DMS53 treated with DMSO at 0.1 percent for 48 hours (cell line): ENCODE measurements at regions not wholly inside any gene's neighbourhood (a gene's known extent, or its start where the extent isn't known, plus 50 kb on each side); places are given as distances from the start of the nearest gene placed in this dataset.
A peak's percentile ranks its signal among the peaks of the same experiment; 100 is the strongest.
"Not testable (repeated sequence)": the region's sequence is repeated elsewhere in the genome, so short reads cannot be mapped to it uniquely, and the experiment has no call there.

Source experiments
- DNase-seq: peaks from one replicate; lab custom pipeline; 2025; ENCODE audit not compliant: unreplicated experiment; lab: John Stamatoyannopoulos, UW

DNA sequence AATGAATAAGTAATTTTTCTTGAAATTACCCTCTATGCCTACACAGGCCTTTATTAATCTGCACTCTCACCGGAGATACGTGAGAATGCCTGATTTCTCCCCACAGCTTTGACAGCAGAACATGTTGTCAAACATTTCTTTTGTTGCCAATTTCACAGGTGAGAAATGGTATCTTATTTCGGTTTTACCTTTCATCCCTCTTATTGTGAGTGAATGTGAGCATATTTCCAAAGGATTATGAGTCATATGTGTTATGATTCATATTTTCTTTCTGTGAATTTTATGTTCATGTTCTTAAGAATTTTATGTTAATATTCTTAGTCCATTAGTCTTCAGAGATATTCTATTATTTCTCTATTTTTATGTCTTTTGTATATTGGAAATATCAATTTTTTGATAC, 965.1 kb downstream of the CCSER2 start:
- DNase-seq = no peak

DNA sequence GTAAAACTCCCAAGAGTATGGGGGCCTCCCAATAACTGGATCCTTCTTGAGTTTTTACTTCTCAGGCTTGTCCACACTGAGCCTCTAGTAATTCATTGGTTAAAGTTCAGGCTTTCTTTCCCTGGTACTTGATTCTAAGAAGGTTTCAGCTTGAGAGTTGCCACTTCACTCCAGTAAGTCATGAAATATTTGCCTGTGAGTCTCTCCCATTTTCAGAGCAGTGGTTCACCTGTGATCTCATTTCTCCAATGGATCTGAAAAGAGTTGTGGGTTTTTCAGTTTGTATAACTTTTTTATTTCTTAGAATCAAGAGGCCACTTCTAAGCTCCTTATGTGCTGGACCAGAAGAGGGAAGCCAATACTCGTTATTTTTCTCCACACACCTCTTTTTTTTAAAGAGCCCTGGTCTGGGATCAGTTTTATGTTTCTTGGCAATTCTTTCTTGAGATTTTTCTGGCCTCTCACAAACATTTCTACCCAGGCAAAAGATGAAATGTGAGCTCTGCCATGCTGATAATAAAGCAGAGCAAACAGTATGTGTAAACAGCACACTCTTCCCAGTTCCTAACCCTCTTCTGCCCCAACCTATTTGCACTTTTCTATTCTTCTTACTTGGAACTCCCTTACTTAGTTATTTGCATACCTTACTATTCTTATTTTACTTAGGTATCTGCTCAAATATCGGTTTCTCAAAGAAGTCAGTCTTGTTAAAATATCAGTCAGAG, 983.4 kb downstream of the CCSER2 start:
- peak; percentile 12 for DNase-seq

- DNase-seq = peak; percentile 35
These were observed 987.3 kb downstream of the CCSER2 start for GRCh38 chr10:85315657-85316056.

- no peak for DNase-seq
These were observed 987.9 kb downstream of the CCSER2 start for GRCh38 chr10:85316276-85316675.

- DNase-seq = no peak
These were observed 989.4 kb downstream of the CCSER2 start for GRCh38 chr10:85317827-85318226.

- DNase-seq = peak; percentile 85
These were observed 990.7 kb downstream of the CCSER2 start for GRCh38 chr10:85318809-85319807.

DNA sequence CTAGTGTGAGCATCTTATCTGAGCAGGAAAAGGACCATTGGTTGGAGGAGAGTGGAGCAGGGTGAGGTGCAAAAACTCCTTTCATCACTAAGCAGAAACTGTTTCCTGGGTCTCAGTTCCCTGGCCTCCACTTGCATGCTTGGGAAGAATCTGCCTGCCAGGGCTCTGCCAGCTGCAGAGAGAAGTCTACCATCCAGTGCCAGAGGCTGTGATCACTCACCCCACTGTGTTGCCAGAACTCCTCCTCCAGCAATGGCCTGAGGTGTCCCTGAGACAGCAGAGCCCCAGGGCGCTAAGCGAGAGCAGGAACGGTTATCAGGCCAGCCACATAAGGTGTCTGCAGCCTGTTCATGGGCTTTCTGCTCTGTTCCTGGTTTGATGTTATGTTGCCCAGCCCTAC, 991.4 kb downstream of the CCSER2 start:
- DNase-seq = no peak

DNA sequence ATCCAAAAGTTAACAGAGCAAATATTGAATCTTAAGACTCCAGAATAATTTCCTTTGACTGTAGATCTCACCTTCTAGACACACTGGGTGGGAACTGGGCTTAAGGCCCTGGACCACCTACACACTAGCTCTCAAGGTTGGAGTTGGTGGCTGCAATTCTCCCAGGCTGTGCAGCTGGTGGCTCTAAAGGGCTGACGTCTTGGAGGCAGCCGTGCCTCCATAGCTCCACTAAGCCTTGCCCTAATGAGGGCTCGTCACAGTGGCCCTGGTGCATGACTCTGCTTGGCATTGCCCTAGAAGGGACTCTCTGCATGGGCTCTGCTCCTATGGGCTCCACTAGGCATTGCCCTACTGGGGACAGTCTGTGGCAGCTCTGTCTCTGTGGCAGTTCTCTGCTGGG, 1005.2 kb downstream of the CCSER2 start:
- DNase-seq = no peak

- no peak for DNase-seq
These were observed 1004.2 kb downstream of the GRID1 start for GRCh38 chr10:85362401-85362800.

GRCh38 chr10:85377029-85377806, 989.4 kb downstream of the GRID1 start:
- DNase-seq = no peak

GRCh38 chr10:85379338-85379737, 987.3 kb downstream of the GRID1 start:
- no peak for DNase-seq

DNA sequence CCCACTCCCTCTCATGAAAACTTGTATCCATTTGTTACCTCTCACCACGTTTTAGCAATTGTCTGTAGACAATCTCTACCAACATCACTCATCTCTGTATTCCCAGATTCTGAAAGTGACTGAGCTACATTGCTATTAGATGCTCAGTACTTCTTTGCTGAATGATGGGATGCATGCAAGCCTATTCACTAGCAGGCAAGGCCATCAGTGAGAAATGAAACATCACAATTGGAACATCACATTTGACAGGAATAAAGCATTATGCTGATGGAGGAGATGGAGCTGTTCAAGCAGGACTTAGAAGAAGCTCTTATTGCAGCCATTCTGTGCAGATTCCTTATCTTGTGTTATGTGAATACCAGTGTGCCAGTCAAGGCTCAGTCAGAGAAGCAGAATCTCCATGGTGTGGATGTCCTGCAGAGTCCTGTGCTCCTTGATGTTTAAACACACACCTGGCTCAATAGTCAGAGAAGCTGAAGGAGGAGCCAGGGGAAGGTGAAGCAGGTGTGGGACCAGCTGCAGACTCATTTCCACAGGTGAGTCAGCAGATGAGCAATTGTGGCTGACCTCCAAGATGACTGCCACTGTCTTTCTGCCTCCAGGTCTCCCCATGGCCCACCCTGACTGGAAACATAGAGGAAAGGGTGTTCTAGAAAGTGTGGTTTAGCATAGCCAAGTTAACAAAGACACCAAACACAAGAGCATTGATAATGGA, 965.5 kb downstream of the GRID1 start:
- peak; percentile 72 for DNase-seq

DNA sequence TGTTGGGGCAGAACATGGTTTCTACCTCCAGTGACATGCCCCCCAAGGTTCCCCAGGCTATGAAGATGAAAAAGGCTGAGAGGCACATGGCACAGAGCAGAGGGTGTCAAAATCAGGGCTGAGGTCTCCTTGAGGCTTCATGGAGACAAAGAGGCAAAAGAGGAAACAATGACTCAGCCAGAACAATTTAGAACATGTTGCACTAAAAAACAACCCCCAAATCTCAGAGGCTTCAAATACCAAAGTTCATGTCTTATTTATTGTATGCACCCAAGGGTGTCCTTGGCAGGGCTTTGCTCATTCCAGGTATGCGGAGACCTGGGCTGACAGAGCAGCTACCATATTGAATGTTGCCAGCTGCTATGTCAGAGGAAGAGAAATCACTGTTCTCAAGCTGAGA, 964.1 kb downstream of the GRID1 start:
- no peak for DNase-seq

GRCh38 chr10:85407088-85407487, 959.5 kb downstream of the GRID1 start:
- DNase-seq = no peak

- no peak for DNase-seq
These were observed 958.2 kb downstream of the GRID1 start for GRCh38 chr10:85408388-85408787.

- not testable (repeated sequence) for DNase-seq
These were observed 956.0 kb downstream of the GRID1 start for GRCh38 chr10:85410586-85410985.

DNA sequence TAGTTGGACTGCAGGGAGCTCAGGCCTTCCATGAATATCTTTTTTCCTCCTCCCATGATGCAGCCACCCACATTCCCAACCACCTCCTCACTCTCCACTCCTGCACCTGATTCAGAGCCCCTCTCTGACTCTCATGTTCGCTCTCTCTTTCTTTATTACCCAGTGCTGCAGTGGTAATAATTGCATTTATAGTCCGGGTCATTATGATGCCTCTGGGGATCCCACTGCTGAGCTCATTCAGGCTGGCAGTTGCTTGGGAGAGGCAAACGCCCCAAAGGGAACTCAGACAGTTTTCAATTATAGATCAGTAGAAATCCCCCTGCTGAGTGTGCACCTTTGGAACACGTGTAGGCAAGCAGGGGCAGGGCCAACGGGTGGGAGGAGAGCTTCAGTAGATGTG, 953.0 kb downstream of the GRID1 start:
- no peak for DNase-seq

DNA sequence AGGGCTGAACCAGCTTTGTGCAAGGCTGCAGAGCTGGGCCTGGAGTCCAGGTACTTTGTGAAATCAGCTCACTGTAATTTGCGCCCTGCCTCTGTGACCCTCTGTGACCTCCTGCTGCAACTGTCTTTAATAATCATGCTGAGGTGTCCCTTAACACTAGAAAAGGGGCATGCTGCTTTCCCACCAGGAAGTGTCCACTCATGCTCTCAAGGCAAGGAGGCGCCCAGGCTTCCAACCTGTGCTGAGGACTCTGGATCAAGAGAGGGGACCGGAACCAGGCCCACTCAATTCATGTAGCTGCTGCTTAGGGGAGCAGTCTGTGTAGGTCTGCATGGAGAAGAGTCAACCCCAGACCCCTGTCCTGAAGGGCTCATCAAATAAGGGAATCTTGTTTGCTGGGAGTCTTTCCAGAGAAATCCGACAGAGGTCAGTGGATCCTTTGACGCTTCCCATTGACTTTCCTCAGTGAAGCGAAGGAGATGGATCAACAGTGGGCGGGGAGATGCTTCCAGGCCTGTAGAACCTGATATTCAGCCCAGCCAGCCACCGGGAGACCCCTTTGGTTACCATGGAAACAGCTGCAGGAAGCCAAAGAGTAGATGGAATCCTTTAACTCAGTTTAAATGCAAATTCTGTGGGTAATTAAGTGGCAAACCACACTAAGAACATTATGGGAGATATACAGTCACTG, 945.9 kb downstream of the GRID1 start:
- no peak for DNase-seq

DNA sequence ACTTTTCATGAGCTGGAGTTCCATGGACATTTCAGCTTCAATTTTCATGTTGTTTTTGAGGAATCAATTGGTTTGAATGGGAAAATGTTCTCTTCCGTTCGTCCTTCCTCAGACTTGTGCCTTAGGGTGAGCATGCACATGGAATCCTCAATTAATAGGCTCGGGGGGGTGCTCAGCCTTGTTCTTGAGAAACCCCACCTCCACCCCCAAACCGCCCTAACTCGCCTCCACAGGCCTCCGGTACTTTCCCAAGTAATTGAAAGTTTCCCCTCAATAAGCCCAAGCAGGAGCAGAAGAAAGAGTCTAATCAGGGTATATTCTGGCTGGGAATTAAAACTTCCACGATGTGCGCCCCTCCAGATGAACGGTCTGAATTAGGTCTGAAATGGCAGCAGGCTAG, 945.2 kb downstream of the GRID1 start:
- no peak for DNase-seq

- DNase-seq = no peak
These were observed 937.5 kb downstream of the GRID1 start for GRCh38 chr10:85429126-85429525.
